GM19467 (cell line): ENCODE measurements at regions not wholly inside any gene's neighbourhood (a gene's known extent, or its start where the extent isn't known, plus 50 kb on each side); places are given as distances from the start of the nearest gene placed in this dataset.
A peak's percentile ranks its signal among the peaks of the same experiment; 100 is the strongest.

Experiments used
- ATAC-seq: cut with Tn5 transposase; IDR thresholded peaks from one replicate; pipeline ENCODE4 v1.9.1; 2021; ENCODE audit warnings: mild to moderate bottlenecking, moderate library complexity; ENCODE audit not compliant: unreplicated experiment

DNA sequence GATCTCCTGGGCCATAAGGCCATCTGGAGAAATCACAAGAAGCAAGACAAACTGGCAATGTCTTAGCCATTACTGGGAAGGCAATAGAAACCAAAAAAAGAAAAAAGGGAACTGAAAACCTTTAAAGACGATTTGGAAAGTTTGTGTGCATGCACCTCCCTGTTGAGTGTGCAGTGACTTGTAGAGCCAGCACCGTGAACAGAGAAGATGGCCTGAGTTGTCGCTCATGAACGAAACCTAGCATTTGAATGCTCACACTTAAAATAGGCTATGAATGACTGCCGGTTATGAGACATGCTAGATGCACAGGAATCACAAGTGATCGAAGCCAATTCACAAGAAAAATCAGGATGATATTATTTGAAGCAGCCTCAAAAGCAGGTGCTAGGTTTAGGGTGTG, 151.3 kb upstream of the ADO start:
- ATAC-seq, result peak; percentile 79

DNA sequence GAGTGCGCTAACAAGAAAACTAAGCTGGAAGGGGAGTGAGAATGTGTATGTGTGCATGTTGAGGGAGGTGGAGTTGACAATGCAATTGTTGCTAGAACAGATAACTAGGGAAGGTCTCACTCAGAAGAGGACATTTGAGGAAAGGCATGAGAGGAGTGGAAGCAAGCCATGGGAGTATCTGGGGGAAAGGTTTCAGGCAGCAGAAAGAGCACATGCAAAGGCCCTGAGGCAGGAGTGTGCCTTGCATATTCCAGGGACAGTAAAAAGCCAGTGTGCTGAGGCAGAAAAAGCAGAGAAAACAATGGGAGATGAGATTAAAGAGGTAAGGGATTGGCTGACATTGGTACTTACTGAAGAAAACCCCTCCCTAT, 149.6 kb upstream of the ADO start:
- no peak for ATAC-seq

DNA sequence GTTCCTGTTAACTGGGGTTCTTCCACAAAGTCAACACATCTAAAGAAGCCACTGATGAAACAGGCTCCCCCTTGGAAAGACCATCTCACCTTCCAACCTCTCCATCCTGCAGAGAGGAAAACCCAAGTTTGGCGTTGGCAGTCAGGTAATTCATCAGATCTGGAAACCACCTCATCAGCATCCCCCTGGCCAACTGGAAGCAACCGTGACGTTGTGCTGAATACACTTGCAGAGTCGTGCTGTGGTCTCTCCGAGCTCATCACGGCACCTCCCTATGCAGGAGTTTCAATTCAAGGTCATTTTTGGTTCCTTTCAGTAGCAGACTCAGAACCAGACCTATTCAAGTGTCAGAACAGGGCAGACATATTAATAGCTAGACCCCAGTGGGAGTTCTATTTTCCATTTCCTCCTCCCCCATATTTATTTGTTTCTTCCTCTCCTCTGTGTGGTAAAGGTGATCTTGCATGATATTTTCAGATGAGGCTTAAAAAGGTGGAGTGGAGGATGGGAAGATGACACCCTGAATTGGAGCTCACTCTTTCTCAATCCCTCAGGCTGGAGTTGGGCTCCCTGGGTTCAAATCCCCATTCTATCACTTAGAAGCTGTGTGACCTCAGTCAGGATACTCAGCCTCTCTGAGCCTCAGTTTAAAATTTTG, 149.1 kb upstream of the ADO start:
- peak; percentile 79 for ATAC-seq

DNA sequence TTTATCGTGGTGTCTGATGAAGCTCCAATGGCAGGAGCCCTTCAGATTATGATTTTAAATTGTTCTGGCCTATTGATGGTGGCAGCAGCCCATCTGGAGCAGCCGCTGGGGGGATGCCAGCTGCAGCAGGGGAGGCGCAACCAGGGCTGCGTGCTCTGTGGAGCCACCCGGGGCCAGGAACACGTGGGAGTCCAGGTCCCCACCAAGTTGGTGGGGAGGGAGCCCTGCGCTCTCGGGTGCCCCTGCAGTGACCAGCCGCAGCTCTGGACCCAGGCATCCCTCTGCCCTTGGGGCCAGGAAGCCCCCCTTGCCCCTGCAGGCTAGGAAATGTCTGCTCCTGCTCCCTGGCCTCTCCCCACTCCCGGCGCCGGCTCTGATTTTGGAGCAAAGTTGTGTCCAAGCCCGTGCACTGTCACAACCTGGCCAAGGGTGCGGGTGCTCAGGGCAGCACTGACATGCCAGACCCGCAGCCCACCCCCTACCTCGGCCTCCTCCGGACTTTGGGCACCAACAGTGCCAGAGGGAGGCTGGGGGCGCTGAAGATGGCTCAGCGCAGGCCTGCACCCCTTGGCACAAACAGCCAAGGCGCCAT, 147.2 kb upstream of the ADO start:
- no peak for ATAC-seq

DNA sequence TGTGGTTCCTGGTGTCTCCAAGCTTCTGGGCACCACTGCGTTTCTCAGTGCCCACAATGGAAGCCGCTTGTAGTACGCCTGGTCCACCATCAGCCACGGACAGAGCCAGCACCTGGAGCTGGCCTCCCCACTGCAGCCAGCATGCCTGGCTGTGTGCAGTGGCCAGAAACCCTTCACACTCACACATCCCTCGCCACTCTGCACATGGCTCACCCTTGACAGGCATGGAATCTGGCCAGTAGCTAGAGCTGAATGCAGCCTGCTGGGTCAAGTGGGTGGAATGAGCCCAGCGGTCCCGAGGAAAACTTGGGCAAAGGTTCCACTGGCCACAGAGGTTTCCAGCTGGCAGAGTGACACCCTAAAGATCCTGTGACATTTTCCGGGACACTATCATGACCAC, 146.0 kb upstream of the ADO start:
- ATAC-seq, result no peak

DNA sequence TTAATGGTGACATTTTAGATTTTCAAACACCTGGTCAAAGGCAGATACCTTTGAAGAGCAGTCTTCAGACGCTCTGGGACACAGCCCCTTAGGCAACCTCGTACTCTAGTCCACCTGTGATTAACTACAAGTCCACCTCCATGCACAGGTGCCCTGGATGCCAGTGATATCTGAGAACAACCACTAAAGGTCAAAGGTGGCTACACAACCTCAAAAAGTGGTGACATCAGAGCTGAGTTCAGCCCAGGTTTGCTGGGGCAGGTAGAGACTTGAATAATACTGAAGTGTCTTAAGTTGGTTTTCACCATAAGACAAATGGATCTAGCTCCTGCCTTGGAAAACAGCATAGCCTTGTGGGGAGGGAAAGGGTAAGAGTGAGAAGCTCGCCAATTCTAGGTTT, 143.4 kb upstream of the ADO start:
- ATAC-seq, result no peak

DNA sequence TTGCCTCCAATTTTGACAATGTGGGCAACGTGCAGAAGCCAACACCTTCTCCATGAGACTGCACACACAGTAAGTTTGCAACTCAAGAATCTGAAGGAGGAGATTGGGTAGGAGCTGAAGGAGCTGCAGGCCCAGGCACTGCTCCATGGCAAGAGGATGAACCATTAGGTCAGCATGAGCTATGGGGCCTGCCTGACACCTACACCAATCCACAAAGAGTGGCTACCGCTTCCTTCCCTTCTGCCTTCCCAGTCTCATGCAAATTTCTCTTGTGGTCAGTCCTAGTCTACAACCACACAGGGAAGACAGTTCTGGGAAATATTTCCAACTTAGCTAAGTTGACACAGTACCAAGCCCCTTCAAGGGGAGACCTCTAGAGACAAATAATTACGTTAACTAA, 142.0 kb upstream of the ADO start:
- no peak for ATAC-seq

DNA sequence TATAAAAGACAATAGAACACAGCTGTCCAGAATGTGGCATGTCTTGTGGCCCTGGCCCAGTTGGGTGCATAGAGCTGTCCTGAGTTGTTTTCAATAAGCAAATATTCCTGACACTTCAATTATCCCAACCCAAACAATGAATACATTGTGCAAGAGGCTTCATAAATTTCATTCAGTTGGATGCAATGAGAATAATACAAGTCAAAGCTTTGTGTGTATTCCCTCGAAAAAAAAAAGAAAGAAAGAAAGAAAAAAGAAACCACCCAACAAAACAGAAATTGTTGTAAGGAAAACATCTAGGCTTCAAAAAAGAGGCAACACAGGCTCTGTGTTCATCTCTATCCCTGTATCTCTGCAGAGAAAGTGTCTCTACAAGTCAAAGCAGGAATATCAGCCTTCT, 138.7 kb upstream of the ADO start:
- no peak for ATAC-seq

DNA sequence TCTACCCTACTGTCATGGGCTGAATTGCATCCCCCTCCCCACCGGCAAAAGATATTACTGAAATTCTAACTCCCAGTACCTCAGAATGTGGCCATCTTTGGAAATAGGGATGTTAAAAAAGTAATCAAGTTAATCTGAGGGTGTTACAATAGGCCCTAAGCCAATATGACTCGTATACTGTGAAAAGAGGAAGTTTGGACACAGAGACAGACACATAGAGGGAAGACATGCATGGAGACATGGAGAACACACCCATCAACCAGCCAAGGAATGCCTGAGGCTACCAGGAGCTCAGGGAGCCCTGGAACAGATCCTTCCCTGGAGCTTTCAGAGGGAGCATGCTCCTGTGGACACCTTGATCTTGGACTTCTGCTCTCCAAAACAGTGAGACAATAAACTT, 138.2 kb upstream of the ADO start:
- ATAC-seq, result no peak

DNA sequence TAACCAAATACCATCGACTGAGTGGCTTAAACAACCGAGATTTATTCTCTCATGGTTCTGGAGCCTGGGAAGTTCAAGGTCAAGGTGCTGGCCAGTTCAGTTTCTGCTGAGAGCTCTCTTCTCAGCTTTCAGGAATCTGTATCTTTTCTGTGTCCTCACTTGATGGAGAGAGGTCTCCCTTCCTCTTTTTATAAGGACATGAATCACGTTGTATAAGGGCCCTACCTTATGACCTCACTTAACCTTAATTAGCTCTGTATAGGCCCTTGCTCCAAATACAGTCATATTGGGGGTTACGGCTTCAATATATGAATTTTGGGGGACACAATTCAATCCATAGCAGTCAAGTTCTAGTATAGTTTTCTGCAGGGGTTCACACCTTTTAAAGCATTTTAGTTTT, 135.2 kb upstream of the ADO start:
- ATAC-seq, result no peak

DNA sequence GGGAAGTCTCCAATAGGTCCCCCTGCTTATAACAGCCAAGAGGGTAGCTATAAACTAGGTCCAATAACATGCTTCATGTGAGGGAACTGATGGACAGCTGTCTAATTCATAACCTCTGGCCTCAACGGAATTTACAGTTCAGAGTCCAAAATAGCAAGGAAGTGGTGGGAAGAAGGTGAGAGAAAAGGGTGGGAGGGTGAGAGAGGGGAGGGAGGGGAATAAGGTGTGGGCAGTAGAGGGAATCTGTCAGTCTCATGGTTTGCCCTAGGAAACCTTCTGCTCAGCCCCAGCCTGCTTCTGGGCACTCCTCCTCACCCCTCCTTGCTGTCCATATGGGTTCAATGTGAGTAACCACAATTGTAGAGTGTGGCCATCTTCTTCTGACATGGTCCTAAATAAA, 133.4 kb upstream of the ADO start:
- ATAC-seq, result no peak

DNA sequence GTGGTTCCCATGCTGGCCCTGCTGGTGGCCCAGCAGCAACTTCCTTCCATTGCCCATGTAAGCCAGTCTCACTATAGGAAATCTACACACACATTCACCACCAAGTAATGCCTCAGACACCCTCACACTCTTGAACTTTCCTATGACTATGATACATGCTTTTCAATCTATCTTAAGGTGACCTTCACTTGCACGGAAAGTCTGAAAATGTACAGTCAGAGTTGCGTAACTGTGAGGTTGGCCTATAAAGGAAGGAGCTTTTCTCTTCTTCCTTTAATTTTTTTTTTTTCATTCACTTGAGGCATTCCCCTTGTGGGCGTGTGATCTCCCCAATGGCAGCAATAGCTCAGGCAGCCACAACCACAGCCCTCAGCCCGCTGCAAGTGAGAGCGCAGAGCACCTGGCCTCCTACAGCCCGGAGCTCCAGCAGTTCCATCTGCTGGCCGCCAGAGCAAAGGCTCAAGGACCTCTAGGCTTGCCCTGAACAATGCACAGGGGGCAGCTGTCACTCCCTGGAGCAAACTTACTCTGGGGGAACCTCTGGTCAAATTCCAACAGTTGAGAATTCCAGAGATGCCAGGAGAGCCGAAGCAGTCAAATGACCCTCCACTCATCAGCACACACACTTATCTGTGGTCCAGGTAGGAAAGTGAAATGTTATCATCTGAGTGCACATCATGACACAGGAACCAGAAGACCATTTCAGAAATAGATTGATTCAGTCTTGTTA, 123.1 kb upstream of the ADO start:
- peak; percentile 96 for ATAC-seq

DNA sequence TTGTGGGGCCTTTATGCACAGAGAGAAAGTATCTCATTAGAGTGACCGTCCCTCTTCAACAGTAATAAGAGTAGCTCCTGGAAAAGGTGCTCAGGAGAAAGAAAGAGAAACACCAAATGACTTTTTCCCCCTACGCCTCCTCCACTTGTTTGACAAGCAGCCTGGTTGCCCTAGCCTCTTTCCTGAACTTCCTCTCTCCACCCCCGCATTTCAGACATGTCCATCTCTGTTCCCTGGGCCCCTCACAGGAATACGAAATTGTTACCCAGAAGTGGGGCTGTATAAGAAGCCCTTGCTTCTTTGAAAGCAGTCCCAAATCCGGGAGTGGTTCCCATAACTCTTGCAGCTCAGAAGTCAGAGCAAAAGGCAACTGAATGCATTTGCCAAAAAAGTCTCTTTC, 119.6 kb upstream of the ADO start:
- ATAC-seq, result no peak

DNA sequence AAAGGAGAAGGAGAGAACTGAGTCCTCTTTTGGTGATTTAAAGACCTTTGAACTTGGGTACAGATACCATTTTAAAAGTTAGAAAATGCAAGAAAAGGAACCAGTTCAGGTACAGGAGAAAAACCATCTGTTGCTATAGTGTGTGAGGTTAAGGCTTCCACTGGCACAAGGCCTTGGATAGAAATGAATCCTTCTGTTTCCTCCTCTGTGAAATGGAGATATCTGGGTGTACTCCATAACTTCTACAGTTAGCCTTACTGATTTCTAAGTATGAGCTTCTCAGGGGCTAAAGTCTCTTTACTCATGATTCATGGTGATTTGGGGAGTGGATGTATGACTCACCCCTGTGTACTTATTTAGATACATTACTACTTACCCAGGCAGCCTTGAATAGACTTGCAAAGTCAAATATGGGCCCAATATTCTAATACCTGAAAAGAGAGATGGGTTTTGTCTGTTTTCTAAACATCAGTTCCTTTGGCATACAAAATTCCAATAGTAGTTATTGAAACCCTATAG, 117.2 kb upstream of the ADO start:
- ATAC-seq, result no peak

DNA sequence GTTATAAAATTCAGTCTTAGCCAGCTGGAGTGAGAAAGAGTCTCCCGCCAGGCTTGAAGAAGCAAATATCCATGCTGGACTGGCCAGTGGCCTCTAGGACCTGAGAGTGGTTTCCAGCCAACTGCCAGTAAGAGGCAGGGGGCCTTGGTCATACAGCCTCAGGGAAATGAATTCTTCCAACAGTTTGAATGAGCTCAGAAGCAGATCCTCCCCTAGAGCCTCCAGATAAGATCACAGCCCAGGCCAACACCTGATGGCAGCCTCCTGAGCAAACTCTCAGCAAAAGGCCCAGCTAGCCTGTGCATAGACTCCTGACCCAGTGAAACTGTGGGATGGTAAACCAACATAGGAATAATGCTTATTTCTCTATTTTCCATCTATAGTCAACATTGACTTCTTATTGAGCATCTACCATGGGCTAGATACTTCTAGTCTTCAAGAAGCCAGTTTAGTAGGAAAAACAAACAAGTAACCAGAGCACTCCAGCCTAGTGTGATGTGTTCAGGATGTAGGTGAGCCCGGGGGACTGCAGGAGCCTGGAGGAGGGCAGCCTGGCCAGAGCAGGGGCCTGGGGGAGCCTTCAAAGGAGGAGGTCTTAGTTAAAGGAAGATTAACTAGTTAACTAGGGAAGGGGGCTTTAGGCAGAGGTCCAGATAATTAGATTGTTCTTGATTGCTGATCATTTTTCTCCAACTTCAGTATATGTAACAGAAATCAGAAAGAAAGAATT, 115.4 kb upstream of the ADO start:
- ATAC-seq, result no peak

DNA sequence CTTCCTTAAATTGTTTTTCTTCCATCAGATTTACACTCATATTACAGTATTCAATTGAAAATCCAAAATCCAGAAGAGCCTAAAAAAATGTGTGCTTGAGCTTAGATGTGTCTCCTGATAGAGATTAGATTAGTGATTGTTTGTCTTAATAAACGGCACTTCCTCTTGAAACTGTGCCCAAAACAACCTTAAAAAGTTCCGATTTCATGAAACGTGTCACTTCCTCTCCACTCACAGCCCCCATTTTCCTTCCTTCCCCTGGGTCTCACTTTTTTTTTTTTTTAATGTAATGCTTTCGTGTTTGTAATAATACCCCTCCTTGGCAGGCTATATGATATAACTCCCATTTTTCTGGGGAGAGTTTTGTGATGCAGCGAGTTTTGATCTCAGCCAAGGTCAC, 114.8 kb upstream of the ADO start:
- no peak for ATAC-seq

DNA sequence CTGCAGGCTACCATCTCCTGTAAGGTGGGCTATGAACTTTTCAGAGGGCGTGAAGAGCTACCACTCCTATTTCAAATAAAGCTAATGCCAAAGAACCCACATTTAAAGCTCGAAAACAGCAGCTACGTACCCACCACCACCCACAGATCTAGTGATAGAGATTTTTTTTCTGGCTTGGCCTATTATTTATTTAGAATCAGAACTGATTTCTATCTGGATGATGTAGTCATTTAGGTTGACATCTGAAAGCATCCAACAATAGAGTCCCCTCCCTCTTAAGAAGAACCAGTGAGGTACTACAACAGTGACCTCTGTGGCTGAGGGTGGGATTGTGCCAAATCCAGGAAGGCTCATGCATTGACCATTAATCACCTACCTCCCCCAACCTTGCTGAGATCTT, 113.8 kb upstream of the ADO start:
- ATAC-seq, result no peak

DNA sequence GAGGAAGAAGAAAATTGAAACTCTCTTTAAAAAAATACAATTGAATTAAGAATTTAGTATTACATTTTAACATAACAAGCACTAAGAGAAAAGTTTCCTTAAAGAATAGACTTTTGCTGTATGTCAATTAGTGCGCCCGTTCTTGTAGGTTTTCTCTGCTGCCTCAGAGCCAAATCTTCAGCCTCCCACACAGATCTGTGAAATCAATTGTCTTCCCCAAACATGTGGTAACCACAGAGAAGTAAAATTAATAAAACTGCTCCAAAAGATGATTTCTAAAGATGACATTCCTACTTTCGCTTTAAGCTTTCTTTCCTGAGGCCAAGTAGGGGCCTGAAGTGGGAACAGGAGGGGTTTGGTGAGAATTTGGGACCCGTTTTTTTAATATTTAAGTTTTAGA, 113.2 kb upstream of the ADO start:
- no peak for ATAC-seq

DNA sequence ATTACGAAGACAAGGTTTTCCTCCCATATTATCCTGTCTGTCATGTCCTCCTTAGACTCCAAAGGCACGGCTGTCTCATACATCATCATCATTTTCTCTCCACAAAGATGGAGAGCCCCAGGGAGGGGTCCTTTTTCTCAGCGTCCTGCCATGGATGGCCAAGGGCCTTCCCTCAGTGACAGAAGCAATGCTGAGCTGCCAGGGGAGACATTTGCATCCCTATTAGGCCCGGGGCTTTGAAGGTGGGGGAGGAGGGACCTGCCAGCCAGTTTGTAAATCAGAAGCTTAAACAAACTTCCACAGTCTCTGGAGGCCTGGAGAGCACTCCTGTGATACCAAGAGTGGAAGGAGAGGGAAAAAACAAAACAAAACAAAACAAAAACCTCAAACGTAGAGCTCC, 112.4 kb upstream of the ADO start:
- ATAC-seq, result no peak

DNA sequence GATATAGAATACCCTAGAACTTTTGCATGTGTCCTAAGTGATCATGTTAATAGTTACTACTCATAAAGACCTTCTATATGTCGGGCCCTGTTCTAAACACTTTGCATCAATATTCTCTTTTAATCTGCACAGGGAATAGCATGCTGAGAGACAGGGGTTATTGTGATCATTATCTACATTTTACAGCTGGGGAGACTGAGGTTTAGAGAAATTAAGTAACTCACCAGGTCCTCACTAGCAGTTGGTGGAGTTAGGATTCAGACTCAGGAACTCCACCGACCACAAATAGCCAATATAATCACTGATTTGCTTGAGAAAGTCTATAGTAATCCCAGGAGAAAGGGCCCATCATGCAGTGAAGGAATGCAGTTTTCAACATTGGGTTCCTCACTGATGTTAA, 111.2 kb upstream of the ADO start:
- ATAC-seq, result no peak

DNA sequence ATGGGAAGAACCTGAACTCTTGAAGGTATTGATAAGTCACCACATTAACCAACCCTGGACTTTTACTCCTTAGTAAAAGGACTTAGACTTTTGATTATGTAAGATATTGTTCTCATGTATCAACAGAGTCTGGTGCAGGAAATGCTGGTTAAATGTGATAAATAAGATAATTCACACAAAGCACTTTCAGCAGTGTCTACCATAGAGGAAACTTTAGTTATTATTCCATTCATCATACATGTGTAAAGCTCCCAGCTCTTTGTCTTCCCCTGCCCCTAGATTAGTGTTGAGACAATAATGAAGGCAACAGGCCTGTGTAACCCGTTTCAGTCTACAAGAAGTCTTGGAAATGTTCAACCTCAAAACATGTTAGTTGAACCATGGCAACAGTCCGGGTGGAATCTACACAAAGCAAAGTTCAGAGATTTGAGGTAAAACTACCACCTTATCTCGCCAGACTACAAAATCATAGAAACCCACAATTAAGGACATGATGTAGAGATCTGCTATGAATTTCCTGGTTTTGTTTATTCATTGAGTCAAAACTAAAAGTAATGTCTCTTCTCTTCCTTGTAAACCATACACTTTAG, 109.9 kb upstream of the ADO start:
- ATAC-seq, result no peak
